ENCODE measurements at regions not wholly inside any gene's neighbourhood (a gene's known extent, or its start where the extent isn't known, plus 50 kb on each side); places are given as distances from the start of the nearest gene placed in this dataset.

DNA sequence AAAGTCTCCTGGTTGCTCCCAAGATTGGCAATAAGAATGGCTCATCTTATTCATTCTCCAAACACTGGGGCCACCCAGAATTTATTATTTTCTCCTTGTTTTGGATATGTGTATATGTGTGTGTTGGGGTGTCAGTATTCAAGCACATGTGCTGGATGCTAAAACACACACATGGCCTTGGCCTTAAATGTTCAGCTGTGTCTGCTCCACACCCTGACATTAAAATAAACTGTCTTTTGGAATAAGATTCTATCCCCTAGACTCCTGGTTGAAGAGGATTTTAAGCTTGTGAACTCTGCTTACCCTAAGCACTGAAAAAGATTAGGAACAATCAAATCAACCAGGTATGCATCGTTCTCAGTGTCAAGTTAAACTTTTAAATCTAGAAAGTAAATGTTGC lies 382.9 kb upstream of the MCTP2 start:
- no peak for ATAC-seq (ENCODE audit: low read depth)
- Histone ChIP-seq H3K27me3 (ENCODE audit: insufficient read depth, poor library complexity, severe bottlenecking) (no peaks in the 10 kb centered on the region), H3K27ac (ENCODE audit: poor library complexity, severe bottlenecking) (no peak overlapping the region), H3K9me3 (ENCODE audit: severe bottlenecking) (no peaks in the 10 kb centered on the region), H3K4me3 (ENCODE audit: severe bottlenecking) (no peak overlapping the region), H3K4me1 (ENCODE audit: insufficient read depth, poor library complexity, severe bottlenecking) (peaks cover 7% of the 10 kb centered on the region), H3K36me3 (ENCODE audit: low read depth) (no peaks in the 10 kb centered on the region)
- no peak for DNase-seq (ENCODE audit: low spot score)
- no peak for TF ChIP-seq CTCF (IDR thresholded peaks at IDR 0.05; ENCODE audit: poor library complexity, severe bottlenecking)

- no peak for TF ChIP-seq CTCF (IDR thresholded peaks at IDR 0.05; ENCODE audit: poor library complexity, severe bottlenecking)
- Histone ChIP-seq H3K36me3 (ENCODE audit: low read depth) (no peaks in the 10 kb centered on the region), H3K27me3 (ENCODE audit: insufficient read depth, poor library complexity, severe bottlenecking) (no peaks in the 10 kb centered on the region), H3K4me3 (ENCODE audit: severe bottlenecking) (no peak overlapping the region), H3K9me3 (ENCODE audit: severe bottlenecking) (no peaks in the 10 kb centered on the region), H3K27ac (ENCODE audit: poor library complexity, severe bottlenecking) (no peak overlapping the region), H3K4me1 (ENCODE audit: insufficient read depth, poor library complexity, severe bottlenecking) (peaks cover 7% of the 10 kb centered on the region)
- ATAC-seq (ENCODE audit: low read depth) (no peak), DNase-seq (ENCODE audit: low spot score) (no peak)
These were observed 383.3 kb upstream of the MCTP2 start for GRCh38 chr15:93848076-93848475.

- Histone ChIP-seq H3K4me3 (ENCODE audit: severe bottlenecking) (no peak overlapping the region), H3K36me3 (ENCODE audit: low read depth) (no peaks in the 10 kb centered on the region), H3K9me3 (ENCODE audit: severe bottlenecking) (no peaks in the 10 kb centered on the region), H3K27ac (ENCODE audit: poor library complexity, severe bottlenecking) (no peak overlapping the region), H3K27me3 (ENCODE audit: insufficient read depth, poor library complexity, severe bottlenecking) (no peaks in the 10 kb centered on the region), H3K4me1 (ENCODE audit: insufficient read depth, poor library complexity, severe bottlenecking) (no peaks in the 10 kb centered on the region)
- no peak for DNase-seq (ENCODE audit: low spot score)
- TF ChIP-seq CTCF (IDR thresholded peaks at IDR 0.05; ENCODE audit: poor library complexity, severe bottlenecking): no peak
- ATAC-seq (ENCODE audit: low read depth): no peak
These were observed 385.2 kb upstream of the MCTP2 start for GRCh38 chr15:93846148-93846547.

GRCh38 chr15:93837450-93837849 lies 393.9 kb upstream of the MCTP2 start:
- Histone ChIP-seq H3K27me3 (ENCODE audit: insufficient read depth, poor library complexity, severe bottlenecking) (no peaks in the 10 kb centered on the region), H3K4me1 (ENCODE audit: insufficient read depth, poor library complexity, severe bottlenecking) (peaks cover 10% of the 10 kb centered on the region), H3K4me3 (ENCODE audit: severe bottlenecking) (no peak overlapping the region), H3K27ac (ENCODE audit: poor library complexity, severe bottlenecking) (peak overlapping the region; percentile 68), H3K9me3 (ENCODE audit: severe bottlenecking) (no peaks in the 10 kb centered on the region), H3K36me3 (ENCODE audit: low read depth) (no peaks in the 10 kb centered on the region)
- ATAC-seq (ENCODE audit: low read depth): peak; percentile 98
- no peak for TF ChIP-seq CTCF (IDR thresholded peaks at IDR 0.05; ENCODE audit: poor library complexity, severe bottlenecking)
- peak; percentile 70 for DNase-seq (ENCODE audit: low spot score)

DNA sequence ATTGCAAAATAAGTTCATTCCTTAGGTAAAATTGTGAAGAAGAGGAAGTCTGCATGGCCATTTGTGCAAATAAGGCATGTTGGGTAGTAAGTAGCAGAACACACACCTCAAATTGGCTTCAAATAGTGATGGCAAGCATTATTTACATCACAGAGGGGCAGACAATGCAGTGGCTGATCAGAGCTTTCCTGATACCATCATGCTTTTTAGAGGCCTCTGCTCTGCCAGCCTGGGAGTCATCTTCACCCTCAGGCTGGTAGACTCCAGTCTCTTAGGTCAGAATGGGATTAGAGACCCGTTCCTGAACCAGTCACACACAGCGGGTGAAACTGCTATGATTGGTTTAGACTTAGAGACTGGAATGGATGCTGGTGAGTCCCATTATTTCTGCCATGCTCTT lies 396.0 kb upstream of the MCTP2 start:
- H3K27me3 ChIP-seq (ENCODE audit: insufficient read depth, poor library complexity, severe bottlenecking): no peaks in the 10 kb centered on the region
- no peak for ATAC-seq (ENCODE audit: low read depth)
- peaks cover 27% of the 10 kb centered on the region for H3K4me1 ChIP-seq (ENCODE audit: insufficient read depth, poor library complexity, severe bottlenecking)
- no peak overlapping the region for H3K27ac ChIP-seq (ENCODE audit: poor library complexity, severe bottlenecking)
- DNase-seq (ENCODE audit: low spot score): no peak
- H3K36me3 ChIP-seq (ENCODE audit: low read depth): no peaks in the 10 kb centered on the region
- no peak overlapping the region for H3K4me3 ChIP-seq (ENCODE audit: severe bottlenecking)
- no peaks in the 10 kb centered on the region for H3K9me3 ChIP-seq (ENCODE audit: severe bottlenecking)
- TF ChIP-seq CTCF (IDR thresholded peaks at IDR 0.05; ENCODE audit: poor library complexity, severe bottlenecking): no peak

Data from RWPE2 (cell line).